Spleen (tissue), 11 donors: ENCODE measurements at regions not wholly inside any gene's neighbourhood (a gene's known extent, or its start where the extent isn't known, plus 50 kb on each side); places are given as distances from the start of the nearest gene placed in this dataset.

Experiments used
- DNase-seq: peaks from one replicate; pipeline ENCODE4 v3.0.0-alpha.2; 2020
- H3K27ac ChIP-seq, 8 donors: fragments of 200-600 bp; sonication (generic) in 7 of 8; 1 replicate in 4 of 8; 2 replicates in 4 of 8; pipeline versions ENCODE4 v1.5.0 to v1.8.0; 2016 to 2021; ENCODE audit warnings: inconsistent platforms in 4 of 8, mild to moderate bottlenecking in 4 of 8, moderate library complexity in 1 of 8
- H3K27me3 ChIP-seq, 7 donors: fragments of 200-600 bp; sonication (generic) in 6 of 7; replicated peaks in 1 of 7; 1 replicate in 4 of 7; 2 replicates in 3 of 7; pipeline versions ENCODE4 v1.5.0 to v1.8.0; 2016 to 2021; ENCODE audit warnings: inconsistent platforms in 3 of 7, mild to moderate bottlenecking in 1 of 7
- H3K36me3 ChIP-seq, 6 donors: fragments of 200-600 bp; sonication (generic) in 5 of 6; 1 replicate in 4 of 6; 2 replicates in 2 of 6; pipeline versions ENCODE4 v1.5.0 to v1.8.0; 2016 to 2021; ENCODE audit warnings: inconsistent platforms in 2 of 6
- H3K4me1 ChIP-seq, 6 donors: fragments of 200-600 bp; sonication (generic) in 5 of 6; 1 replicate in 3 of 6; 2 replicates in 3 of 6; pipeline versions ENCODE4 v1.5.0 to v1.8.0; 2016 to 2021; ENCODE audit warnings: inconsistent platforms in 3 of 6
- H3K4me3 ChIP-seq, 8 donors: fragments of 200-600 bp; sonication (generic) in 7 of 8; 1 replicate in 4 of 8; 2 replicates in 4 of 8; pipeline versions ENCODE4 v1.5.0 to v1.8.0; 2016 to 2021; ENCODE audit warnings: inconsistent platforms in 4 of 8, mild to moderate bottlenecking in 4 of 8, moderate library complexity in 2 of 8
- H3K9me3 ChIP-seq, 8 donors: fragments of 200-600 bp; sonication (generic) in 7 of 8; 1 replicate in 4 of 8; 2 replicates in 4 of 8; pipeline versions ENCODE4 v1.5.0 to v1.8.0; 2016 to 2021; ENCODE audit warnings: inconsistent platforms in 4 of 8
- CTCF ChIP-seq, 11 experiments: fragments of 200-600 bp in 7 of 11; fragments of 450-650 bp in 4 of 11; sonication (generic) in 4 of 11; IDR thresholded peaks in 8 of 11; conservative IDR thresholded peaks in 3 of 11; 1 replicate in 7 of 11; 2 replicates in 4 of 11; pipeline versions ENCODE4 v1.4.0 to v1.8.0; 2016 to 2021; ENCODE audit warnings: antibody characterized with exemption in 11 of 11, inconsistent platforms in 4 of 11, mild to moderate bottlenecking in 1 of 11
- POLR2A ChIP-seq, 3 donors: fragments of 450-650 bp; IDR thresholded peaks; one replicate each; pipeline ENCODE4 v1.5.1; 2017; ENCODE audit warnings: antibody characterized with exemption in 3 of 3, mild to moderate bottlenecking in 1 of 3
- POLR2AphosphoS5 ChIP-seq, 3 donors: sonication (generic); formaldehyde crosslinking; IDR thresholded peaks; one replicate each; pipeline ENCODE4 v1.5.1; 2017; ENCODE audit warnings: antibody characterized with exemption in 3 of 3
- WGBS, 5 donors: extraction: QIAGEN DNeasy Blood & Tissue Kit in 3 of 5; methylation state at CpG; one replicate each; pipeline versions ENCODE4 v1.1.5 to v1.1.7; 2013 to 2018; 5-methylcytosine and 5-hydroxymethylcytosine counted together
- intact Hi-C: fragments of 100-400 bp; cut with DNase I; formaldehyde crosslinking; loops from one replicate; pipeline ENCODE4 v1.15.0; 2023; ENCODE audit warnings: low total_unique reads
- donor health status: healthy with polysubstance abuse.
- donor health status: DM: no; HTN: no; CAD: no; lungs with moderate emphysema.
- donor health status: DM: no; HTN: no; CAD: no.
- donor health status: Bipolar disorder and iron deficiency.
- donor health status: healthy.
- donor health status: DM: no; HTN: no; CAD: no.
- donor health status: DM: yes; HTN: yes; CAD: no.

DNA sequence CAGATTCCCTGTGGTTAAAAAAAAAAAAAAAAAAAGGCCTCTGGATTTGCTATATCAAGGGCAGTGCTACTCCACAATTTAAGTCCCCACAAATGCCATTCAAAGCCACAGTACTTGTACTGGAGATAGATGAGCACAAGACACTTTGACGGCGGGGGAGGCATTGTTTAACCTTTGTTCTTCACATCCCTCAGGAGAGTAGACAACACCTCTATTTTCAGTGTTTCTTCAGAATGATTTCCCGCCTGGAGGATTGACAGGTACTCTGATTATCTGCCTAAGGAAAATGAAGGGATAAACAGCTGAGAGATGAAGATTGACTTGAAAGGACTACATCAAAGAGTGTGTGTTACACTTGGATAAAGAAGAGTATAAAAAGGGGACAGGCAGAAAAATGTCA, 58.7 kb downstream of the OTOL1 start:
- peaks cover 0 to 12% (median 0%) of the 10 kb centered on the region in 7 donors for H3K27me3 ChIP-seq
- no peaks in the 10 kb centered on the region for H3K36me3 ChIP-seq
- TF ChIP-seq CTCF (IDR thresholded peaks at IDR 0.05 in 8 of 11, conservative IDR thresholded peaks at IDR 0.05 in 3 of 11) (no peak), POLR2A (IDR thresholded peaks at IDR 0.05) (no peak), POLR2AphosphoS5 (IDR thresholded peaks at IDR 0.05) (no peak)
- H3K4me1 ChIP-seq: no peaks in the 10 kb centered on the region
- no peak overlapping the region for H3K27ac ChIP-seq
- no peak for DNase-seq
- 74 to 91% (median 86%) methylated on average over 3 of the region's 3 CpGs for WGBS, 5 donors
- H3K4me3 ChIP-seq: no peak overlapping the region
- intact Hi-C loops: no loop called here
- H3K9me3 ChIP-seq: no peaks in the 10 kb centered on the region

DNA sequence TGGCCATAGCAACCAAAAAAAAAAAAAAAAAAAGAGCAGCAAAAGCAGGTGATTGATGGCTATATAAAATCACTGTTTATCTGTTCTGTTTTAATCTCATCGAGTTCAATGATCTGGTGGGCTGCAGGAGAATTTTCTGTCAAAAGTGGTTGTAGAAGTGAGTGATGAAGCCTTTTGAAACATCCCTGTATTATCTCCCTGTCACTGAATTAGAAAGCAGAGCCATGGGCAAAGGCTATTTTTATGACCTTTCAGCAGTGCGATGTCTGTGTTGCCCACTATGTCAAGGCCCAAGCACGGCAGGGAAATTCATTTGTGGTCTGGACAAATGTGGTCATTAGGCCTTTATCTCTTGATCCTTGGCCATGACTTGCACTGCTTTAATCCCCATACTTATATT, 59.9 kb downstream of the OTOL1 start:
- H3K4me1 ChIP-seq: no peaks in the 10 kb centered on the region
- H3K4me3 ChIP-seq: no peak overlapping the region
- H3K27me3 ChIP-seq: peaks cover 0 to 12% (median 0%) of the 10 kb centered on the region in 7 donors
- no peak for DNase-seq
- TF ChIP-seq POLR2A (IDR thresholded peaks at IDR 0.05): no peak
- no peak for TF ChIP-seq CTCF (IDR thresholded peaks at IDR 0.05 in 8 of 11, conservative IDR thresholded peaks at IDR 0.05 in 3 of 11)
- TF ChIP-seq POLR2AphosphoS5 (IDR thresholded peaks at IDR 0.05): no peak
- intact Hi-C loops: no loop called here
- WGBS, 5 donors: 53 to 76% (median 65%) methylated on average over 3 of the region's 3 CpGs
- H3K9me3 ChIP-seq: no peaks in the 10 kb centered on the region
- H3K27ac ChIP-seq: no peak overlapping the region
- H3K36me3 ChIP-seq: no peaks in the 10 kb centered on the region

- H3K36me3 ChIP-seq: no peaks in the 10 kb centered on the region
- no peak overlapping the region for H3K4me3 ChIP-seq
- intact Hi-C loops: no loop called here
- no peak overlapping the region for H3K27ac ChIP-seq
- TF ChIP-seq POLR2AphosphoS5 (IDR thresholded peaks at IDR 0.05) (no peak), CTCF (IDR thresholded peaks at IDR 0.05 in 8 of 11, conservative IDR thresholded peaks at IDR 0.05 in 3 of 11) (no peak), POLR2A (IDR thresholded peaks at IDR 0.05) (no peak)
- 34 to 53% (median 43%) methylated on average over 1 of the region's 1 CpG for WGBS, 5 donors
- H3K27me3 ChIP-seq: peaks cover 0 to 12% (median 0%) of the 10 kb centered on the region in 7 donors
- H3K9me3 ChIP-seq: no peaks in the 10 kb centered on the region
- H3K4me1 ChIP-seq: no peaks in the 10 kb centered on the region
- DNase-seq: no peak
Observed at GRCh38 chr3:161556941-161557340, 60.3 kb downstream of the OTOL1 start.

GRCh38 chr3:161557445-161558150, 61.0 kb downstream of the OTOL1 start:
- no peaks in the 10 kb centered on the region for H3K36me3 ChIP-seq
- 73 to 84% (median 82%) methylated on average over 5 of the region's 5 CpGs for WGBS, 5 donors
- no peak for DNase-seq
- H3K27me3 ChIP-seq: peaks cover 0 to 12% (median 0%) of the 10 kb centered on the region in 7 donors
- TF ChIP-seq CTCF (IDR thresholded peaks at IDR 0.05 in 8 of 11, conservative IDR thresholded peaks at IDR 0.05 in 3 of 11): no peak
- no peak for TF ChIP-seq POLR2AphosphoS5 (IDR thresholded peaks at IDR 0.05)
- TF ChIP-seq POLR2A (IDR thresholded peaks at IDR 0.05): no peak
- no peaks in the 10 kb centered on the region for H3K9me3 ChIP-seq
- H3K27ac ChIP-seq: no peak overlapping the region
- intact Hi-C loops: no loop called here
- H3K4me1 ChIP-seq: no peaks in the 10 kb centered on the region
- H3K4me3 ChIP-seq: no peak overlapping the region
